ENCODE measurements at regions not wholly inside any gene's neighbourhood (a gene's known extent, or its start where the extent isn't known, plus 50 kb on each side); places are given as distances from the start of the nearest gene placed in this dataset.

DNA sequence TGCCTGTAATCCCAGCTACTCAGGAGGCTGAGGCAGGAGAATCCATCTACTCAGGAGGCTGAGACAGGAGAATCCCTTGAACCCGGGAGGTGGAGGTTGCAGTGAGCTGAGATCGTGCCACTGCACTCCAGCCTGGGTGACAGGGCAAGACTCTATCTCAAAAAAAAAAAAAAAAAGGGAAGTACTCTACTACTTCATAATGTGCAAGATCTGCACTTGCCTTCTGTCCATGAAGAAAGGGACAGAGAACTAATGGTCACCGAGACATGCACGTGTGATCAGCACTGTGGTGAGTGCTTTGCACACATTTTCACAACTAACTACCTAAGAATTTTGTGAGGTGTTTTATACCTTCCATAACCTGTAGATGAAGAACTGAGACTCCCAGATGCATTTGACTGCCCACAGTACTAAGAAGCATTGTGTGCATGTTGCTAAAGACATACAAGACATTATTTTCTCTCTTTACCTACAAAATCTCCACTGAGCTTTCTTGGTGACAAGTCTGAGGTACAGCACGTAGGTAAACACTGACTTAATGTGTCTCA is 784.8 kb upstream of the ID2 start:
- no peak overlapping the region for H3K27ac ChIP-seq
- WGBS, 2 donors: 95 to 97% methylated on average over 5 of the region's 5 CpGs
- intact Hi-C loops (cut with DNase I): no loop called here
- no peaks in the 10 kb centered on the region for H3K4me1 ChIP-seq
- no peaks in the 10 kb centered on the region for H3K9me3 ChIP-seq
- DNase-seq: no peak
- TF ChIP-seq, protein P1, sequence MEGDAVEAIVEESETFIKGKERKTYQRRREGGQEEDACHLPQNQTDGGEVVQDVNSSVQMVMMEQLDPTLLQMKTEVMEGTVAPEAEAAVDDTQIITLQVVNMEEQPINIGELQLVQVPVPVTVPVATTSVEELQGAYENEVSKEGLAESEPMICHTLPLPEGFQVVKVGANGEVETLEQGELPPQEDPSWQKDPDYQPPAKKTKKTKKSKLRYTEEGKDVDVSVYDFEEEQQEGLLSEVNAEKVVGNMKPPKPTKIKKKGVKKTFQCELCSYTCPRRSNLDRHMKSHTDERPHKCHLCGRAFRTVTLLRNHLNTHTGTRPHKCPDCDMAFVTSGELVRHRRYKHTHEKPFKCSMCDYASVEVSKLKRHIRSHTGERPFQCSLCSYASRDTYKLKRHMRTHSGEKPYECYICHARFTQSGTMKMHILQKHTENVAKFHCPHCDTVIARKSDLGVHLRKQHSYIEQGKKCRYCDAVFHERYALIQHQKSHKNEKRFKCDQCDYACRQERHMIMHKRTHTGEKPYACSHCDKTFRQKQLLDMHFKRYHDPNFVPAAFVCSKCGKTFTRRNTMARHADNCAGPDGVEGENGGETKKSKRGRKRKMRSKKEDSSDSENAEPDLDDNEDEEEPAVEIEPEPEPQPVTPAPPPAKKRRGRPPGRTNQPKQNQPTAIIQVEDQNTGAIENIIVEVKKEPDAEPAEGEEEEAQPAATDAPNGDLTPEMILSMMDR (IDR thresholded peaks at IDR 0.05): no peak
- TF ChIP-seq POLR2A (IDR thresholded peaks at IDR 0.05): no peak
- H3K4me3 ChIP-seq (replicated peaks in 1 of 3): no peak overlapping the region
- H3K27me3 ChIP-seq: no peaks in the 10 kb centered on the region
- H3K36me3 ChIP-seq: no peaks in the 10 kb centered on the region

GRCh38 chr2:7899241-7899640 is 782.6 kb upstream of the ID2 start:
- no peak overlapping the region for H3K27ac ChIP-seq
- no peaks in the 10 kb centered on the region for H3K9me3 ChIP-seq
- TF ChIP-seq POLR2A (IDR thresholded peaks at IDR 0.05): no peak
- TF ChIP-seq, protein P1 (IDR thresholded peaks at IDR 0.05): no peak
- H3K4me3 ChIP-seq (replicated peaks in 1 of 3): no peak overlapping the region
- H3K36me3 ChIP-seq: no peaks in the 10 kb centered on the region
- intact Hi-C loops (cut with DNase I): no loop called here
- no peak for DNase-seq
- H3K4me1 ChIP-seq: peaks cover 0 to 6% of the 10 kb centered on the region in 2 donors
- 73 to 76% methylated on average over 5 of the region's 5 CpGs for WGBS, 2 donors
- no peaks in the 10 kb centered on the region for H3K27me3 ChIP-seq

DNA sequence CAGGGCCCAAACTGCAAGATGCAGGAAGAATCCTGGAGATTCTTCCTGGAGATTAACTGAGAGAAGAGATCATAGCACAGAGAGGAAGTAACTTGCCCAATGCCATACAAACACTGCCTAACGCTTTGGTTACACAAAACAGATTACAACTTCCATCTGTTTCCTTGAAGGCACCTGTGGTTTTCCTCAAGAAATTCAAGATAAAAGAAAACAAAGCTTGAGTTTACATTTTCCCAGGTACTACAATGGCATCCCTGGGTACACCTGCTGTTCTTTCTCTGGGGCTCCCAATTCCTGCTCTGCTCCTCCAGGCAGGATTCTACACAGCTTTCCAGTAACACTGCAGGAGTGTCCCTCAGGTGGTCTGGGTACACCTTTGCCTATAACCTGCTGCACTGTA is 781.9 kb upstream of the ID2 start:
- Histone ChIP-seq H3K36me3 (no peaks in the 10 kb centered on the region), H3K4me3 (replicated peaks in 1 of 3) (no peak overlapping the region), H3K27ac (no peak overlapping the region), H3K4me1 (peaks cover 0 to 6% of the 10 kb centered on the region in 2 donors), H3K9me3 (no peaks in the 10 kb centered on the region), H3K27me3 (no peaks in the 10 kb centered on the region)
- TF ChIP-seq POLR2A (IDR thresholded peaks at IDR 0.05): no peak
- TF ChIP-seq, protein P1 (IDR thresholded peaks at IDR 0.05): no peak
- intact Hi-C loops (cut with DNase I): no loop called here
- WGBS, 2 donors: 67 to 87% methylated on average over 1 of the region's 1 CpG
- DNase-seq: no peak

DNA sequence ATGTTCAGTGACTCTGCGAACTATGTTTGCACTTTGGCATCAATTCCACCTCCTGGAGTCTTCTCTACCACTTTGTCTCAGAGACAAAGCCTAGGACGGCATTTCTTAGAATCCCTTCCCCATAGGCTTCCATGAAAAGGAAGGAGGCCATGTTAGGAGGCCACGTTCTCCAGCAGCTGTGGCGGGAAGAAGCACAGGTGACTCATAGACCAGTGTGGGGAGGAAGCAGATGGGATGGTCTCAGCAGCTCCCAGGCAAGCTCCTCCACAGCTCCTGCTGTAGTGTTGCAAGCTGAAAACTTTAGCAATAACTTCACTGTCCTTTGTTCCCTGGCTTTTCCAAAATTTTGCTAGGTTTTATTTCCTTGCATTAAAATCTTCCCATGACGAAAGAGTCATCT is 781.3 kb upstream of the ID2 start:
- Histone ChIP-seq H3K27me3 (no peaks in the 10 kb centered on the region), H3K27ac (no peak overlapping the region), H3K36me3 (no peaks in the 10 kb centered on the region), H3K9me3 (no peaks in the 10 kb centered on the region), H3K4me1 (peaks cover 0 to 6% of the 10 kb centered on the region in 2 donors), H3K4me3 (replicated peaks in 1 of 3) (no peak overlapping the region)
- 89% methylated on average over 5 of the region's 5 CpGs for WGBS, 2 donors
- intact Hi-C loops (cut with DNase I): no loop called here
- DNase-seq: no peak
- TF ChIP-seq, protein P1 (IDR thresholded peaks at IDR 0.05): no peak
- TF ChIP-seq POLR2A (IDR thresholded peaks at IDR 0.05): no peak

- no peaks in the 10 kb centered on the region for H3K27me3 ChIP-seq
- 92 to 96% methylated on average over 5 of the region's 5 CpGs for WGBS, 2 donors
- no peaks in the 10 kb centered on the region for H3K9me3 ChIP-seq
- H3K27ac ChIP-seq: no peak overlapping the region
- no peak for DNase-seq
- peaks cover 0 to 6% of the 10 kb centered on the region in 2 donors for H3K4me1 ChIP-seq
- TF ChIP-seq, protein P1 (IDR thresholded peaks at IDR 0.05): no peak
- TF ChIP-seq POLR2A (IDR thresholded peaks at IDR 0.05): no peak
- H3K36me3 ChIP-seq: no peaks in the 10 kb centered on the region
- no peak overlapping the region for H3K4me3 ChIP-seq (replicated peaks in 1 of 3)
- intact Hi-C loops (cut with DNase I): no loop called here
Measured at GRCh38 chr2:7902251-7902765, 779.5 kb upstream of the ID2 start.
